Coronary artery (tissue), 2 donors: ENCODE measurements at regions not wholly inside any gene's neighbourhood (a gene's known extent, or its start where the extent isn't known, plus 50 kb on each side); places are given as distances from the start of the nearest gene placed in this dataset.
"Not testable (repeated sequence)": the region's sequence is repeated elsewhere in the genome, so short reads cannot be mapped to it uniquely, and the experiment has no call there.

Experiments used
- DNase-seq: peaks from one replicate; pipeline ENCODE4 v3.0.0-alpha.2; 2017; ENCODE audit warnings: low spot score
- H3K27ac ChIP-seq, 2 donors: fragments of 200-600 bp; sonication (generic); one replicate each; pipeline ENCODE4 v1.5.1; 2016 to 2019
- H3K4me3 ChIP-seq: fragments of 200-600 bp; sonication (generic); 2 replicates; pipeline ENCODE4 v1.5.1; 2016; ENCODE audit warnings: mild to moderate bottlenecking, moderate library complexity
- TF ChIP-seq, protein P1 (sequence below): fragments of 200-600 bp; sonication (generic); IDR thresholded peaks from one replicate; pipeline ENCODE4 v1.5.1; 2019; ENCODE audit warnings: antibody characterized with exemption

DNA sequence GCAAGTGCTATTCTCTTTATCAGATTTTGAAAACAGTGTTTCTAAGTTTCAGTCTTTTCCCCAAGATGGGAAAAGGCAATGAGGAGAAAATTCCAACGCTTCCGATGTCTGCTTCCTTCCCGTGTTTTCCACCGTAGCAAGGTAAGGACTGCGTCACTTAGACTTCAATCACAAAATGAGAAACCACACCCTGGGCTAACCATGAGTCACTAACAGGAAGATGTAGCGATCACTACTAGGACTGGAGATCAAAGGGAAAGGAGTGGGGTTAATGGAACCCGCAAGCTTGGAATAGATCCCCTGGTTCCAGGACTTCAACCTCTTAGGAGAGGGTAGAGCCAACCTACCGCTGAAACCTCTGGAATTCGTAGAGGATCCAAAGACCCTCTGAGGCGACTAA is 250.7 kb upstream of the ZFP42 start:
- Histone ChIP-seq H3K27ac (no peak overlapping the region), H3K4me3 (no peak overlapping the region)
- TF ChIP-seq, protein P1, sequence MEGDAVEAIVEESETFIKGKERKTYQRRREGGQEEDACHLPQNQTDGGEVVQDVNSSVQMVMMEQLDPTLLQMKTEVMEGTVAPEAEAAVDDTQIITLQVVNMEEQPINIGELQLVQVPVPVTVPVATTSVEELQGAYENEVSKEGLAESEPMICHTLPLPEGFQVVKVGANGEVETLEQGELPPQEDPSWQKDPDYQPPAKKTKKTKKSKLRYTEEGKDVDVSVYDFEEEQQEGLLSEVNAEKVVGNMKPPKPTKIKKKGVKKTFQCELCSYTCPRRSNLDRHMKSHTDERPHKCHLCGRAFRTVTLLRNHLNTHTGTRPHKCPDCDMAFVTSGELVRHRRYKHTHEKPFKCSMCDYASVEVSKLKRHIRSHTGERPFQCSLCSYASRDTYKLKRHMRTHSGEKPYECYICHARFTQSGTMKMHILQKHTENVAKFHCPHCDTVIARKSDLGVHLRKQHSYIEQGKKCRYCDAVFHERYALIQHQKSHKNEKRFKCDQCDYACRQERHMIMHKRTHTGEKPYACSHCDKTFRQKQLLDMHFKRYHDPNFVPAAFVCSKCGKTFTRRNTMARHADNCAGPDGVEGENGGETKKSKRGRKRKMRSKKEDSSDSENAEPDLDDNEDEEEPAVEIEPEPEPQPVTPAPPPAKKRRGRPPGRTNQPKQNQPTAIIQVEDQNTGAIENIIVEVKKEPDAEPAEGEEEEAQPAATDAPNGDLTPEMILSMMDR = no peak
- no peak for DNase-seq

DNA sequence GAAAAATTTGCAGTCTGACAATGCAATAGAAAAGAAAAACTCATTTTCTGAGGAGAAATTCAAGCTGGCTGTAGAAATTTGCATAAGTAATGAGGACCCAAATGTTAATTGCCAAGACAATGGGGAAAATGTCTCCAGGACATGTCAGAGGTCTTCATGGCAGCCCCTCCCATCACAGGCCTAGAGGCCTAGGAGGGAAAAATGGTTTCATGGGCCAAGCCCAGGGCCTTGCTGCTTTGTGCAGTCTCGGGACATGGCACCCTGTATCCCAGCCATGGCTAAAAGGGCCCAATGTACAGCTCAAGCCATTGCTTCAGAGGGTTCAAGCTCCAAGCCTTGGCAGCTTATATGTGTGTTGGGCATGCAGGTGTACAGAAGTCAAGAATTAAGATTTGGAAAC is 244.9 kb upstream of the ZFP42 start:
- DNase-seq = not testable (repeated sequence)

DNA sequence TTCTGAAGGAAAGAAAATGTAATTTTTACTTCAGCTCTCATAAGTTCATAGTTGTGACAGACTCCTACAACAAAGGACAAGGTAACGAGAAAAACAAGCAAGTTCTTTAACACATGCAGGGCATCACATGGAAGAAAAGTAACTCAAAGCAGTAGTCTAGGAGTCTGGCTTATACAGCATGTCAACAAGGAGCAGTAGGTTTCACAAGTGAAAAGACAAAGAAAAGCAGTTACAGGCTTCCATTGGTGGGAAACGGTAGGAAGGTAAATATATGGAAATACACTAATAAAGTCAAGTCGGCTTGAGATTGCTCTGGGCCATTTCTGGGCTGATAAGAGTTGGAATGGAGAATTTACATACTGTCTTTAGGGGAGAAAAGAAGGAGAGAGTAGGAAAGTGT is 228.4 kb upstream of the ZFP42 start:
- no peak for DNase-seq
- H3K27ac ChIP-seq = no peak overlapping the region
- H3K4me3 ChIP-seq = no peak overlapping the region
- TF ChIP-seq, protein P1 = no peak

More for the DNA sequence above, 244.9 kb upstream of the ZFP42 start:
- not testable (repeated sequence) for H3K27ac ChIP-seq, H3K4me3 ChIP-seq

DNA sequence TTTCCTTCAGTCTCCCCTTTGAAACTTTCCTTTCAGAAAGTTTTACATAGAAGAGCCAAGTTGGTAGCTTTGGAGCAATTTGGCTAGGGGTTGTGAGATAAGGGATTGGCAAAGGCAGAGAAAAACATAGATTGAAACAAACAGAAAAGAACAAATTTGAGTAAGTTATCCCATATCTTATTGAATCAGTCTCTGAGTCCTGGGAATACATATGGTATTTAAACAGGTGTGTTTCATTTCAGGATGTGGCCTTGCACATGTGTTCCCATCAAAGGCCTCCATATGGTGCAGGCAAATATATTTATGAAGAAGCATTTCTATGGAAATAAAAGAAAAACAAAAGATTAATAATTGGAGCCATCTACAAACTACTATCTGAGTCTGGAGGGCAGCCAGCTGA is 227.9 kb upstream of the ZFP42 start:
- no peak overlapping the region for H3K4me3 ChIP-seq
- DNase-seq = no peak
- TF ChIP-seq, protein P1 = no peak
- H3K27ac ChIP-seq = no peak overlapping the region

DNA sequence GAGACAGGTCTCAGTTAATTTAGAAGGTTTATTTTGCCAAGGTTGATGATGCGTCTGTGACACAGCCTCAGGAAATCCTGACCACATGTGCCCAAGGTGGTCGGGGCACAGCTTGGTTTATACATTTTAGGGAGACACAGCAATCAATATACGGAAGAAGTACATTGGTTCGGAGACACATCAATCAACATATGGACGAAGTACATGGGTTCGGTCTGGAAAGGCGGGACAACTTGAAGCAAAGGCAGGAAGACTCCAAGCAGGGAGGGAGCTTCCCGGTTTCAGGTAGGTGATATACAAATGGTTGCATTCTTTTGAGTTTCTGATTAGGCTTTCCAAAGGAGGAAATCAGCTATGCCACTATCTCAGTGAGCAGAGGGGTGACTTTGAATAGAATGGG is 225.2 kb upstream of the ZFP42 start:
- H3K4me3 ChIP-seq = no peak overlapping the region
- no peak for DNase-seq
- TF ChIP-seq, protein P1 = no peak
- H3K27ac ChIP-seq = no peak overlapping the region

DNA sequence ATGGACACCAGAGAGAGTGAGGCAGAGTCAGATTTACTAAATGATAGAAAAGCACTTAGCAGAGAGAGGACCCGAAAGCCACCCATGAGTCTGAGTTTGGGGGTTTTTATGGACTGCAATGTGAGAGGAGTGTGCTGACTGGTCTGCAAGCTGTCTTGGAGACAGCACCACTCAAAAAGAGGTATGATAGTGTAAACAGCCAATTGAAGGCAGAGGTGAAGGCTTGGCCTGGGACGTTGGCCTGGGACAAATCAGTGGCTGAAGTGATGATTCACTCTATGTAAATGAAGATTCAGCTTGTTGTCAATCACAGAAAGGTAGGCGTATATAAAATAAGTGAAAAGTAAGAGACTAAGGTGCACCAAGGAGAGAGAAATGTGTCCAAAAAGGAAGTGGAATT is 217.6 kb upstream of the ZFP42 start:
- DNase-seq = no peak
- Histone ChIP-seq H3K4me3 (no peak overlapping the region), H3K27ac (no peak overlapping the region)
- TF ChIP-seq, protein P1 = no peak

DNA sequence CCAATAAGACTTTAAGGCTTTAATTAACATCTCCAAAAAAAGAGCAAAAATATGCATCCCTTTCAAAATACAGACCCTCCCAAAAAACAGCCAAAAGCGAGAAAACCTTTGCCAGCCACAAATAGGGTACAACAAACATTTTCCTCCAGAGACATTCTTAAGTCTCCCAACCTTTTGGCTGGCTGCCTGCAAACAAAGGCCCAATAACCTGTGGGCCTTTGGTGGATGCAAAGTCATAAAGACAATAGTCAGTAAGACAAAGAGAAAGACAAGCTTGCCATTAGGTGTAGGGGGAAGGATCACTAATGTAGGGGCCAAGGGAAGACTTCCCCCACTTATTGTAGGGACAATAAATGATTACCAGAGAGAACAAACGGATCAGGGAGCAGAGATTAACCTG is 215.5 kb upstream of the ZFP42 start:
- TF ChIP-seq, protein P1 = no peak
- Histone ChIP-seq H3K4me3 (no peak overlapping the region), H3K27ac (no peak overlapping the region)
- DNase-seq = no peak

DNA sequence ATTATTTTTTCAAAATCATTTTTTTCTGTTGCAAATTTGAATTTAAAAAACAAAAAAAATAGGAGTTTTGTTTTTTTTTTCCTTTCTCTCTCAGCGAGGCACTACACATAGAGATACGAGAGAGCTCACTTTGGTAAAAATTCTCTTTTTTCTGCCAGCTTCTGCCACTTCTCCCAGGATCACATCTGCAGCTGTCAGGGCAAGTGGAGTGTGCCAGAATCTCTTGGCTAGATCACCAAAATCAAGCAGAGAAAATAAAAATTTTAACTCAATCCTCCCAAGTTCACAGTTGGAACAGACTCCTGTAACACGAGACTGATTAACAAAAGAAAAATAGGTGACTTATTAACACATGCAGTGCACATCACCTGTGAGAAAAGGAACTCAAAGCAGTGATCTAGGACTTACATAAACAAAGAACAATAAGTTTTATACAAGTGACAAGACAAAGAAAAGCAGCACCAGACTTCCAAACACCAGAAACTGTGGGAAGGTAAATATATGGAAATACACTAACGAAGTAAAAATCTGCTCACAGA is 213.2 kb upstream of the ZFP42 start:
- H3K27ac ChIP-seq = no peak overlapping the region
- no peak for DNase-seq
- TF ChIP-seq, protein P1 = no peak
- H3K4me3 ChIP-seq = no peak overlapping the region
